Esophagus muscularis mucosa (tissue), 4 donors: ENCODE measurements at regions not wholly inside any gene's neighbourhood (a gene's known extent, or its start where the extent isn't known, plus 50 kb on each side); places are given as distances from the start of the nearest gene placed in this dataset.

Source experiments
- CTCF ChIP-seq, 3 experiments: fragments of 200-600 bp in 2 of 3; fragments of 450-650 bp in 1 of 3; sonication (generic) in 2 of 3; IDR thresholded peaks; one replicate each; pipeline ENCODE4 v1.5.1; 2017 to 2019; ENCODE audit warnings: antibody characterized with exemption in 3 of 3, mild to moderate bottlenecking in 2 of 3, moderate library complexity in 1 of 3
- EP300 ChIP-seq: sonication (generic); formaldehyde crosslinking; IDR thresholded peaks from one replicate; pipeline ENCODE4 v1.6.1; 2017; ENCODE audit warnings: antibody characterized with exemption
- POLR2A ChIP-seq: fragments of 450-650 bp; IDR thresholded peaks from one replicate; pipeline ENCODE4 v1.6.1; 2017; ENCODE audit warnings: antibody characterized with exemption, moderate library complexity, mild to moderate bottlenecking, low read depth
- POLR2AphosphoS5 ChIP-seq, 2 donors: sonication (generic); formaldehyde crosslinking; IDR thresholded peaks; one replicate each; pipeline ENCODE4 v1.6.1; 2017; ENCODE audit warnings: antibody characterized with exemption in 2 of 2

GRCh38 chr3:46086083-46086437, 58.8 kb upstream of the XCR1 start:
- no peak for TF ChIP-seq CTCF (IDR thresholded peaks at IDR 0.05)
- TF ChIP-seq POLR2A: no peak
- TF ChIP-seq POLR2AphosphoS5 (IDR thresholded peaks at IDR 0.05): no peak
- no peak for TF ChIP-seq EP300
